H1 (cell line): ENCODE measurements at regions not wholly inside any gene's neighbourhood (a gene's known extent, or its start where the extent isn't known, plus 50 kb on each side); places are given as distances from the start of the nearest gene placed in this dataset.

ENCODE experiments used
- CTCF ChIA-PET: fragments of 300-600 bp; sonication (Branson Sonifier 250); formaldehyde crosslinking; loops from one replicate; lab custom pipeline; 2021; ENCODE audit not compliant: partially characterized antibody; lab: Charles Lee
- POLR2A ChIA-PET: fragments of 300-600 bp; sonication (Branson Sonifier 250); formaldehyde crosslinking; loops from one replicate; lab custom pipeline; 2021; ENCODE audit warnings: inconsistent platforms; ENCODE audit not compliant: partially characterized antibody; lab: Charles Lee
- DNase-seq, 2 experiments: peaks; one replicate each; pipeline versions ENCODE4 v3.0.0 to v3.0.0-alpha.2; 2010 to 2022; ENCODE audit warnings: low spot score in 2 of 2, low read depth in 1 of 2, mixed read lengths in 1 of 2
- FAIRE-seq: peaks from 2 replicates; lab custom pipeline; 2011; peaks lifted over from hg19 to GRCh38; lab: Jason Lieb, UNC
- H2AFZ ChIP-seq: 2 replicates; pipeline ENCODE4 v1.8.1; 2012; ENCODE audit warnings: low read length, inconsistent platforms
- H2AK5ac ChIP-seq: 2 replicates; pipeline ENCODE4 v1.6.1; 2013; ENCODE audit warnings: low read depth, low read length
- H2BK120ac ChIP-seq: replicated peaks from 2 replicates; pipeline ENCODE3; 2013; ENCODE audit warnings: low read depth, low read length, inconsistent platforms
- H2BK12ac ChIP-seq: 2 replicates; pipeline ENCODE4 v1.6.1; 2013; ENCODE audit warnings: low read depth, low read length
- H2BK15ac ChIP-seq: 2 replicates; pipeline ENCODE4 v1.6.1; 2013; ENCODE audit warnings: low read length
- H2BK20ac ChIP-seq: 2 replicates; pipeline ENCODE4 v1.6.1; 2013; ENCODE audit warnings: low read length
- H2BK5ac ChIP-seq: 2 replicates; pipeline ENCODE4 v1.6.1; 2013; ENCODE audit warnings: low read depth, low read length
- H3K14ac ChIP-seq: 2 replicates; pipeline ENCODE4 v1.6.1; 2013; ENCODE audit warnings: inconsistent platforms; ENCODE audit not compliant: insufficient read length
- H3K18ac ChIP-seq: 2 replicates; pipeline ENCODE4 v1.6.1; 2013; ENCODE audit warnings: low read length; ENCODE audit errors: extremely low read depth
- H3K23ac ChIP-seq: 2 replicates; pipeline ENCODE4 v1.6.1; 2013; ENCODE audit warnings: inconsistent platforms; ENCODE audit not compliant: insufficient read length
- H3K23me2 ChIP-seq: 2 replicates; pipeline ENCODE4 v1.6.1; 2013; ENCODE audit warnings: low read depth, low read length
- H3K27ac ChIP-seq: 2 replicates; pipeline ENCODE4 v1.6.1; 2011; ENCODE audit warnings: low read depth, low read length, inconsistent platforms
- H3K27me3 ChIP-seq, 4 experiments: replicated peaks in 1 of 4; 1 replicate in 1 of 4; 2 replicates in 3 of 4; pipeline versions ENCODE4 v1.6.1 to v1.8.1; 2011 to 2013; ENCODE audit warnings: low read length in 3 of 4, mild to moderate bottlenecking in 3 of 4, inconsistent platforms in 2 of 4, mixed read lengths in 2 of 4, moderate library complexity in 1 of 4; ENCODE audit not compliant: control insufficient read depth in 3 of 4, insufficient read depth in 3 of 4; ENCODE audit errors: extremely low read depth in 1 of 4
- H3K36me3 ChIP-seq, 4 experiments: 2 replicates each; pipeline versions ENCODE4 v1.6.1 to v1.8.1; 2011 to 2013; ENCODE audit warnings: mild to moderate bottlenecking in 4 of 4, low read length in 3 of 4, moderate library complexity in 2 of 4, control low read depth in 1 of 4, inconsistent platforms in 1 of 4; ENCODE audit not compliant: insufficient read depth in 4 of 4, control insufficient read depth in 2 of 4
- H3K4ac ChIP-seq: replicated peaks from 2 replicates; pipeline ENCODE3; 2013; ENCODE audit warnings: low read length, low read depth, mixed read lengths, inconsistent platforms; ENCODE audit not compliant: insufficient read length
- H3K4me1 ChIP-seq, 4 experiments: replicated peaks in 1 of 4; 1 replicate in 1 of 4; 2 replicates in 3 of 4; pipeline versions ENCODE4 v1.6.1 to v1.8.1; 2011 to 2013; ENCODE audit warnings: low read length in 3 of 4, inconsistent platforms in 2 of 4, mixed read lengths in 1 of 4; ENCODE audit not compliant: insufficient read depth in 4 of 4, control insufficient read depth in 3 of 4
- H3K4me2 ChIP-seq, 2 experiments: 2 replicates each; pipeline versions ENCODE4 v1.6.1 to v1.8.1; 2011 to 2013; ENCODE audit warnings: low read depth in 2 of 2, low read length in 2 of 2, control low read depth in 1 of 2, inconsistent platforms in 1 of 2, mild to moderate bottlenecking in 1 of 2; ENCODE audit not compliant: insufficient read depth in 1 of 2
- H3K4me3 ChIP-seq, 4 experiments: fragments of 200-600, 300-600 bp in 1 of 4; sonication (generic), shearing (Covaris generic), sonication (Bioruptor Twin) in 1 of 4; 2 replicates each; pipeline versions ENCODE4 v1.5.1 to v1.8.1; 2011 to 2016; ENCODE audit warnings: low read length in 4 of 4, low read depth in 3 of 4, control low read depth in 2 of 4, inconsistent platforms in 2 of 4, mild to moderate bottlenecking in 2 of 4, mixed read lengths in 1 of 4, moderate library complexity in 1 of 4; ENCODE audit not compliant: insufficient read depth in 2 of 4; ENCODE audit errors: extremely low read depth in 1 of 4
- H3K56ac ChIP-seq: replicated peaks from 2 replicates; pipeline ENCODE3; 2013; ENCODE audit warnings: low read depth, mild to moderate bottlenecking, mixed read lengths, low read length, inconsistent platforms; ENCODE audit not compliant: insufficient read length
- H3K79me1 ChIP-seq: 2 replicates; pipeline ENCODE4 v1.6.1; 2013; ENCODE audit warnings: low read depth, low read length, control low read depth
- H3K79me2 ChIP-seq, 2 experiments: 2 replicates each; pipeline versions ENCODE4 v1.6.1 to v1.8.1; 2012 to 2013; ENCODE audit warnings: low read length in 2 of 2, mild to moderate bottlenecking in 2 of 2, inconsistent platforms in 1 of 2; ENCODE audit not compliant: insufficient read depth in 2 of 2, control insufficient read depth in 1 of 2
- H3K9ac ChIP-seq, 4 experiments: replicated peaks in 1 of 4; 1 replicate in 1 of 4; 2 replicates in 3 of 4; pipeline versions ENCODE4 v1.6.1 to v1.8.1; 2011 to 2013; ENCODE audit warnings: low read depth in 3 of 4, low read length in 3 of 4, control low read depth in 2 of 4, mild to moderate bottlenecking in 2 of 4, moderate library complexity in 2 of 4, inconsistent platforms in 1 of 4; ENCODE audit errors: extremely low read depth in 1 of 4
- H3K9me3 ChIP-seq, 2 experiments: 2 replicates each; pipeline versions ENCODE4 v1.6.1 to v1.8.1; 2012 to 2013; ENCODE audit warnings: mild to moderate bottlenecking in 2 of 2, moderate library complexity in 2 of 2, control low read depth in 1 of 2, inconsistent platforms in 1 of 2, low read depth in 1 of 2, low read length in 1 of 2, mixed read lengths in 1 of 2; ENCODE audit not compliant: insufficient read depth in 2 of 2
- H4K20me1 ChIP-seq, 2 experiments: replicated peaks in 1 of 2; 2 replicates each; pipeline versions ENCODE3 to v1.8.1; 2011 to 2013; ENCODE audit warnings: inconsistent platforms in 2 of 2, low read length in 2 of 2, mild to moderate bottlenecking in 1 of 2; ENCODE audit not compliant: insufficient read depth in 2 of 2, control insufficient read depth in 1 of 2
- H4K5ac ChIP-seq: 2 replicates; pipeline ENCODE4 v1.6.1; 2013; ENCODE audit warnings: low read length, low read depth, mixed read lengths, inconsistent platforms; ENCODE audit not compliant: insufficient read length
- H4K8ac ChIP-seq: 2 replicates; pipeline ENCODE4 v1.8.0; 2013; ENCODE audit warnings: mild to moderate bottlenecking, moderate library complexity, low read length, inconsistent platforms; ENCODE audit not compliant: insufficient read depth; ENCODE audit errors: extremely low read depth
- H4K91ac ChIP-seq: replicated peaks from 2 replicates; pipeline ENCODE3; 2013; ENCODE audit warnings: low read length, mixed read lengths, inconsistent platforms; ENCODE audit not compliant: insufficient read length
- BACH1 ChIP-seq: IDR thresholded peaks from 2 replicates; pipeline ENCODE4 v1.6.1; 2012; ENCODE audit warnings: low read length, improper control_type of control experiment
- MAX ChIP-seq: IDR thresholded peaks from 2 replicates; pipeline ENCODE4 v1.6.1; 2012; ENCODE audit warnings: inconsistent platforms
- TEAD4 ChIP-seq: IDR thresholded peaks from 2 replicates; pipeline ENCODE4 v1.6.1; 2012; ENCODE audit warnings: low read depth, low read length, inconsistent platforms, mixed read lengths
- WGBS, 2 experiments: shearing (Covaris generic) in 1 of 2; methylation state at CpG; one replicate each; pipeline versions ENCODE4 v1.1.6 to v1.1.7; 2013 to 2015; ENCODE audit warnings: low lambda C conversion rate in 2 of 2, mixed read lengths in 2 of 2, inconsistent platforms in 1 of 2, low coverage in 1 of 2, missing lambda C conversion rate in 1 of 2; ENCODE audit not compliant: insufficient replicate concordance in 2 of 2, insufficient coverage in 1 of 2, insufficient read length in 1 of 2; ENCODE audit errors: extremely low coverage in 1 of 2, missing lambda C conversion rate in 1 of 2; 5-methylcytosine and 5-hydroxymethylcytosine counted together

GRCh38 chr17:12423337-12423736, 242.4 kb upstream of the MYOCD start:
- no peak overlapping the region for H2BK20ac ChIP-seq
- no peak overlapping the region for H3K14ac ChIP-seq
- H3K27ac ChIP-seq = no peak overlapping the region
- no peaks in the 10 kb centered on the region for H3K23me2 ChIP-seq
- H2AFZ ChIP-seq = no peak overlapping the region
- H3K4me3 ChIP-seq = no peak overlapping the region
- no peak overlapping the region for H3K9ac ChIP-seq
- no peaks in the 10 kb centered on the region for H3K79me2 ChIP-seq
- no peak overlapping the region for H2BK5ac ChIP-seq
- no peaks in the 10 kb centered on the region for H3K36me3 ChIP-seq
- H3K18ac ChIP-seq = no peak overlapping the region
- no peak overlapping the region for H3K56ac ChIP-seq
- TF ChIP-seq MAX (no peak), TEAD4 (no peak), BACH1 (no peak)
- TF ChIP-seq, all 59 proteins: peak for 0
- no peaks in the 10 kb centered on the region for H4K20me1 ChIP-seq
- H2AK5ac ChIP-seq = no peak overlapping the region
- CTCF ChIA-PET = interaction anchor here (0.6 kb wide), 1 partner anchor 35 kb away, joined by 3 read pairs; no protein-coding TSS in a partner anchor
- H3K4ac ChIP-seq = no peak overlapping the region
- POLR2A ChIA-PET = no interaction called here
- no peaks in the 10 kb centered on the region for H3K79me1 ChIP-seq
- no peak overlapping the region for H2BK120ac ChIP-seq
- no peak overlapping the region for H4K91ac ChIP-seq
- DNase-seq = no peak
- no peaks in the 10 kb centered on the region for H3K27me3 ChIP-seq
- no peak for FAIRE-seq
- H3K23ac ChIP-seq = no peak overlapping the region
- no peaks in the 10 kb centered on the region for H3K4me1 ChIP-seq
- no peak overlapping the region for H4K5ac ChIP-seq
- WGBS, 2 experiments = 97% methylated on average over 7 of the region's 7 CpGs; no CpG with 5 or more reads in 1 of the 2 experiments
- no peak overlapping the region for H4K8ac ChIP-seq
- H3K4me2 ChIP-seq = no peak overlapping the region
- no peaks in the 10 kb centered on the region for H3K9me3 ChIP-seq
- no peak overlapping the region for H2BK12ac ChIP-seq
- no peak overlapping the region for H2BK15ac ChIP-seq
